ENCODE measurements at regions not wholly inside any gene's neighbourhood (a gene's known extent, or its start where the extent isn't known, plus 50 kb on each side); places are given as distances from the start of the nearest gene placed in this dataset.
"Not testable (repeated sequence)": the region's sequence is repeated elsewhere in the genome, so short reads cannot be mapped to it uniquely, and the experiment has no call there.

DNA sequence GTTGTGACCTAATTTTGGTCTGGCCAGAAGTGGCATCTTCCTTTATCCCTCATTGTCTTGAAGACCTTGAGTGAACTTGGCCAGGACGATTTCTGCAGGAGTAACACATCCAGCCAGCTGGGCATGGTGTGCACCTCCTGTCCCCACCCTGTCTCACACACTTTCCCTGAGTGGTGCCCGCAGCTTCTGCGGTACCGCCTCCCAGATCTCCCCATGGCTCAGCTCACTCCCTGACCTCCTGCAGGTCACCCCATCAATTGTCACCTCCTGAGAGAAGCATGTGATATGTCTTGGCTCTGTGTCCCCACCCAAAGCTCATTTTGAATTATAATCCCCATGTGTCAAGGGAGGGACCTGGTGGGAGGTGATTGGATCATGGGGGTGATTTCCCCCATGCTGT, 50.2 kb upstream of the TP53I11 start:
- TF ChIP-seq, protein P1, sequence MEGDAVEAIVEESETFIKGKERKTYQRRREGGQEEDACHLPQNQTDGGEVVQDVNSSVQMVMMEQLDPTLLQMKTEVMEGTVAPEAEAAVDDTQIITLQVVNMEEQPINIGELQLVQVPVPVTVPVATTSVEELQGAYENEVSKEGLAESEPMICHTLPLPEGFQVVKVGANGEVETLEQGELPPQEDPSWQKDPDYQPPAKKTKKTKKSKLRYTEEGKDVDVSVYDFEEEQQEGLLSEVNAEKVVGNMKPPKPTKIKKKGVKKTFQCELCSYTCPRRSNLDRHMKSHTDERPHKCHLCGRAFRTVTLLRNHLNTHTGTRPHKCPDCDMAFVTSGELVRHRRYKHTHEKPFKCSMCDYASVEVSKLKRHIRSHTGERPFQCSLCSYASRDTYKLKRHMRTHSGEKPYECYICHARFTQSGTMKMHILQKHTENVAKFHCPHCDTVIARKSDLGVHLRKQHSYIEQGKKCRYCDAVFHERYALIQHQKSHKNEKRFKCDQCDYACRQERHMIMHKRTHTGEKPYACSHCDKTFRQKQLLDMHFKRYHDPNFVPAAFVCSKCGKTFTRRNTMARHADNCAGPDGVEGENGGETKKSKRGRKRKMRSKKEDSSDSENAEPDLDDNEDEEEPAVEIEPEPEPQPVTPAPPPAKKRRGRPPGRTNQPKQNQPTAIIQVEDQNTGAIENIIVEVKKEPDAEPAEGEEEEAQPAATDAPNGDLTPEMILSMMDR (IDR thresholded peaks at IDR 0.05; ENCODE audit: insufficient read depth, low read length, severe bottlenecking): no peak
- DNase-seq (ENCODE audit: low read depth): no peak
- Histone ChIP-seq H3K27me3 (ENCODE audit: control insufficient read depth, insufficient read depth, low read length) (peaks cover 1% of the 10 kb centered on the region), H3K36me3 (ENCODE audit: control insufficient read depth, insufficient read depth, low read length) (no peaks in the 10 kb centered on the region), H3K4me3 (ENCODE audit: low read depth, low read length) (no peak overlapping the region)
- no peak for FAIRE-seq

DNA sequence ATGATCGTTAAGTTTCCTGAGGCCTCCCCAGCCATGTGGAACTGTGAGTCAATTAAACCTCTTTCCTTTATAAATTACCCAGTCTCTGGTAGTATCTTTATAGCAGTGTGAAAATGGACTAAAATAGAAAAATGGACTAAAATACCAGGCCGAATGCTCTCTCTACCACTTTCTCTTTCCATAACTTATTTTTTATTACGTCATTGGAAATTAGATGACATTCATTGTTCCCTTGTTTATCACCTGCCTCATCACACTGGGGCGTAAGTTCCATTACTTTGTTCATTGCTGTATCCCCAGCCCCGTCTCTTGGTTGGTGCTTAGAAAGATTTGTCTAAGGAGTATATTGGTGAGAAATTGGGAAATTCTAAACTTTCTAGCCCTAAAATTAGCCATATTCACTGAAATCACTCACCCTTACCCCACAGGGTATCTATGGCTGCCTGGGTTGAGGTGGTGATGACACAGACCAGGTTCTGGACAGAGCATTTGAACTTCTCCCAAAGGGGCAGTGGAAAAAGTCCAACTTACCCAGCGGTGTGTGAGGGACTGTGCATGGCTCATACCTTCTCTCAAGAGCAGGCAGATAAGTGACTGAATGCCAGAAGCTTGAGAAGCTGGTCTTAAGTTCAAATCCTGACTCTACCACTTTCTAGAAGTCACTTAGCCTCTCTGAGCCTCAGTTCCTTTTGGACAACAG, 50.9 kb upstream of the TP53I11 start:
- Histone ChIP-seq H3K36me3 (ENCODE audit: control insufficient read depth, insufficient read depth, low read length) (no peaks in the 10 kb centered on the region), H3K4me3 (ENCODE audit: low read depth, low read length) (no peak overlapping the region), H3K27me3 (ENCODE audit: control insufficient read depth, insufficient read depth, low read length) (peaks cover 1% of the 10 kb centered on the region)
- FAIRE-seq (no peak), DNase-seq (ENCODE audit: low read depth) (no peak)
- TF ChIP-seq, protein P1 (IDR thresholded peaks at IDR 0.05; ENCODE audit: insufficient read depth, low read length, severe bottlenecking): no peak

DNA sequence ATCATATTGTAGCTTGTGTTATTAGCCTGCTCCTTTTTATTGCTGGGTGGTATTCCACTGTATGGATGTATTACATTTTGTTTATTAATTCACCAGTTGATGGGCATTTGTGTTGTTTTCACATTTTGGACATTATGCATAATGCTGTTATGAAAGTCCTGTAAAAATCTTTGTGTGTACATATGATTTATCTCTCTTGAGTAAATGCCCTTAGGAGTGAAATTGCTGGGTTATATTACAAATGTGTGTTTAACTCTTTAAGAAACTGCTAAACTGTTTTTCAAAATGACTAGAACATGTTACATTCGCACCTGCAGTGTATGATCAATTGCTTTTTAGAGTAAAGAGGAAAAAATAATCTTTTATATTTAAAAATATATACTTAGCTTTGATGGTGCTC, 54.4 kb upstream of the TP53I11 start:
- H3K27me3 ChIP-seq (ENCODE audit: control insufficient read depth, insufficient read depth, low read length): peaks cover 1% of the 10 kb centered on the region
- DNase-seq (ENCODE audit: low read depth) (no peak), FAIRE-seq (no peak)
- no peak overlapping the region for H3K4me3 ChIP-seq (ENCODE audit: low read depth, low read length)
- no peaks in the 10 kb centered on the region for H3K36me3 ChIP-seq (ENCODE audit: control insufficient read depth, insufficient read depth, low read length)
- TF ChIP-seq, protein P1 (IDR thresholded peaks at IDR 0.05; ENCODE audit: insufficient read depth, low read length, severe bottlenecking): no peak

GRCh38 chr11:45007011-45007410, 56.3 kb upstream of the TP53I11 start:
- FAIRE-seq (no peak), DNase-seq (ENCODE audit: low read depth) (no peak)
- Histone ChIP-seq H3K36me3 (ENCODE audit: control insufficient read depth, insufficient read depth, low read length) (no peaks in the 10 kb centered on the region), H3K4me3 (ENCODE audit: low read depth, low read length) (no peak overlapping the region), H3K27me3 (ENCODE audit: control insufficient read depth, insufficient read depth, low read length) (no peaks in the 10 kb centered on the region)
- TF ChIP-seq, protein P1 (IDR thresholded peaks at IDR 0.05; ENCODE audit: insufficient read depth, low read length, severe bottlenecking): no peak

- not testable (repeated sequence) for H3K4me3 ChIP-seq (ENCODE audit: low read depth, low read length); H3K36me3 ChIP-seq (ENCODE audit: control insufficient read depth, insufficient read depth, low read length); FAIRE-seq; DNase-seq (ENCODE audit: low read depth); H3K27me3 ChIP-seq (ENCODE audit: control insufficient read depth, insufficient read depth, low read length)
These were observed 65.3 kb upstream of the TP53I11 start for GRCh38 chr11:45015983-45016382.

DNA sequence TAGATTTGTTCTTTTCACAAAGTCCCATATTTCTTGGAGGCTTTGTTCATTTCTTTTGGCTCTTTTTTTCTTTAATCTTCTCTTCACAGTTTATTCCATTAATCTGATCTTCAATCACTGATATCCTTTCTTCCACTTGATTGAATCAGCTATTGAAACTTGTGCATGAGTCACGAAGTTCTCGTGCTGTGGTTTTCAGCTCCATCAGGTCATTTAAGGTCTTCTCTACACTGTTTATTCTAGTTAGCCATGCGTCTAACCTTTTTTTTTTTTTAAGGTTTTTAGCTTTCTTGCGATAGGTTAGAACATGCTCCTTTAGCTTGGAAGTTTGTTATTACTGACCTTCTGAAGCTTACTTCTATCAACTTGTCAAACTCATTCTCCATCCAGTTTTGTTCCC, 65.8 kb upstream of the TP53I11 start:
- FAIRE-seq; H3K27me3 ChIP-seq (ENCODE audit: control insufficient read depth, insufficient read depth, low read length); H3K4me3 ChIP-seq (ENCODE audit: low read depth, low read length); DNase-seq (ENCODE audit: low read depth); H3K36me3 ChIP-seq (ENCODE audit: control insufficient read depth, insufficient read depth, low read length): not testable (repeated sequence)

DNA sequence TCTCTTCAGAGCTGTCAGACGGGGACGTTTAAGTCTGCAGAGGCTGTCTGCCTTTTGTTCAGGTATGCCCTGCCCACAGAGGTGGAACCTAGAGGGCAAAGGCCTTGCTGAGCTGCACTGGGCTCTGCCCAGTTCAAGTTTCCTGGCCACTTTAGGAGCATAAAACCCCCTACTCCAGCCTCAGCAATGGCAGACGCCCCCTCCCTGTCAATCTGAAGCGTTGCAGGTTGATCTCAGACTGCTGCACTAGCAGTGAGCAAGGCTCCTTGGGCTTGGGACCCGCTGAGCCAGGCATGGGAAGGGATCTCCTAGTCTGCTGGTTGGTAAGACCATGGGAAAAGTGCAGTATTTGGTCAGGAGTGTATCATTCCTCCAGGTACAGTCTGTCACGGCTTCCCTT, 66.6 kb upstream of the TP53I11 start:
- H3K27me3 ChIP-seq (ENCODE audit: control insufficient read depth, insufficient read depth, low read length): peaks cover 2% of the 10 kb centered on the region
- no peak for FAIRE-seq
- DNase-seq (ENCODE audit: low read depth): no peak
- no peaks in the 10 kb centered on the region for H3K36me3 ChIP-seq (ENCODE audit: control insufficient read depth, insufficient read depth, low read length)
- TF ChIP-seq, protein P1 (IDR thresholded peaks at IDR 0.05; ENCODE audit: insufficient read depth, low read length, severe bottlenecking): no peak
- no peak overlapping the region for H3K4me3 ChIP-seq (ENCODE audit: low read depth, low read length)
